A549 (cell line): ENCODE measurements at regions not wholly inside any gene's neighbourhood (a gene's known extent, or its start where the extent isn't known, plus 50 kb on each side); places are given as distances from the start of the nearest gene placed in this dataset.

Source experiments
- ATAC-seq, 2 experiments: fragments of 200-7000 bp in 1 of 2; fragments of >200 bp in 1 of 2; cut with Nextera tagmentation in 1 of 2; cut with Tn5 transposase in 1 of 2; 3 replicates each; pipeline versions ENCODE4 v1.8.0 to v1.9.1; 2018 to 2020; ENCODE audit warnings: mild to moderate bottlenecking in 1 of 2, moderate library complexity in 1 of 2
- CTCF ChIA-PET: fragments of 300-600 bp; sonication (Branson Sonifier 250); formaldehyde crosslinking; extraction: SDS; loops from one replicate; lab custom pipeline; 2021; ENCODE audit warnings: antibody characterized with exemption, inconsistent platforms; lab: Yijun Ruan, JAX
- POLR2A ChIA-PET: fragments of 350-600 bp; formaldehyde crosslinking; extraction: SDS; loops from one replicate; lab custom pipeline; 2021; ENCODE audit warnings: antibody characterized with exemption, inconsistent platforms; lab: Yijun Ruan, JAX
- DNase-seq, 2 experiments: peaks; one replicate each; pipeline versions ENCODE4 v3.0.0 to v3.0.0-alpha.2; 2011 to 2016; ENCODE audit warnings: low read depth in 1 of 2, low spot score in 1 of 2
- FAIRE-seq: peaks from 2 replicates; lab custom pipeline; 2011; peaks lifted over from hg19 to GRCh38; lab: Jason Lieb, UNC
- H3K27ac ChIP-seq, 2 experiments: fragments of >200 bp; sonication (Bioruptor Twin); formaldehyde crosslinking; 3 replicates each; pipeline ENCODE4 v1.5.1; 2016 to 2017
- H3K4me1 ChIP-seq: fragments of >200 bp; sonication (Bioruptor Twin); formaldehyde crosslinking; 3 replicates; pipeline ENCODE4 v1.6.1; 2016
- H3K4me2 ChIP-seq: fragments of >200 bp; sonication (Bioruptor Twin); formaldehyde crosslinking; 3 replicates; pipeline ENCODE4 v1.6.1; 2016
- H3K4me3 ChIP-seq: fragments of >200 bp; sonication (Bioruptor Twin); formaldehyde crosslinking; 3 replicates; pipeline ENCODE4 v1.5.1; 2016
- H3K9me3 ChIP-seq: fragments of >200 bp; sonication (Bioruptor Twin); formaldehyde crosslinking; 3 replicates; pipeline ENCODE4 v1.6.1; 2016
- CBX8 ChIP-seq: fragments of 200-600 bp; sonication (generic); IDR thresholded peaks from 2 replicates; pipeline ENCODE4 v1.6.1; 2016
- CEBPB ChIP-seq, 2 experiments: fragments of >200 bp in 1 of 2; sonication (Bioruptor Twin) in 1 of 2; formaldehyde crosslinking in 1 of 2; IDR thresholded peaks; 2 replicates each; pipeline ENCODE4 v1.6.1; 2012 to 2016
- CHD2 ChIP-seq: fragments of 150-350 bp; IDR thresholded peaks from 2 replicates; pipeline ENCODE4 v1.6.1; 2014; ENCODE audit warnings: low read length; ENCODE audit not compliant: partially characterized antibody
- CHD4 ChIP-seq: fragments of 200-600 bp; sonication (generic); IDR thresholded peaks from 2 replicates; pipeline ENCODE4 v1.6.1; 2016; ENCODE audit warnings: antibody characterized with exemption, mild to moderate bottlenecking, borderline replicate concordance
- EHF ChIP-seq: fragments of 250-450 bp; sonication (Bioruptor Pico); IDR thresholded peaks from 2 replicates; pipeline ENCODE4 v1.5.0; 2020; ENCODE audit warnings: mild to moderate bottlenecking
- ESRRA ChIP-seq: fragments of 150-350 bp; IDR thresholded peaks from 2 replicates; pipeline ENCODE4 v1.6.1; 2014; ENCODE audit warnings: mild to moderate bottlenecking, low read length, borderline replicate concordance
- FOSB ChIP-seq: fragments of 250-450 bp; sonication (Bioruptor Pico); IDR thresholded peaks from 2 replicates; pipeline ENCODE4 v1.5.0; 2020; ENCODE audit warnings: mild to moderate bottlenecking, moderate library complexity
- FOSL2 ChIP-seq, 2 experiments: fragments of 450-650 bp in 1 of 2; fragments of >200 bp in 1 of 2; sonication (Bioruptor Twin) in 1 of 2; formaldehyde crosslinking; IDR thresholded peaks; 2 replicates each; pipeline versions ENCODE4 v1.5.0 to v1.6.1; 2016 to 2020; ENCODE audit warnings: mild to moderate bottlenecking in 1 of 2, moderate library complexity in 1 of 2
- HOXA7 ChIP-seq: fragments of 250-450 bp; sonication (Bioruptor Pico); IDR thresholded peaks from 2 replicates; pipeline ENCODE4 v1.5.0; 2020; ENCODE audit warnings: mild to moderate bottlenecking, moderate library complexity
- HOXB13 ChIP-seq: fragments of 250-450 bp; sonication (Bioruptor Pico); IDR thresholded peaks from 2 replicates; pipeline ENCODE4 v1.5.0; 2020; ENCODE audit warnings: low read depth, mild to moderate bottlenecking, moderate library complexity
- HOXB5 ChIP-seq: fragments of 250-450 bp; sonication (Bioruptor Pico); IDR thresholded peaks from 2 replicates; pipeline ENCODE4 v1.5.0; 2020; ENCODE audit warnings: mild to moderate bottlenecking, moderate library complexity
- JUNB ChIP-seq: fragments of >200 bp; sonication (Bioruptor Twin); formaldehyde crosslinking; IDR thresholded peaks from 2 replicates; pipeline ENCODE4 v1.6.1; 2016
- KDM1A ChIP-seq: fragments of 200-600 bp; sonication (generic); IDR thresholded peaks from 2 replicates; pipeline ENCODE4 v1.6.1; 2016; ENCODE audit warnings: low read depth, mild to moderate bottlenecking
- KDM5A ChIP-seq: fragments of 200-600 bp; sonication (generic); IDR thresholded peaks from 2 replicates; pipeline ENCODE4 v1.6.1; 2016; ENCODE audit warnings: antibody characterized with exemption, mild to moderate bottlenecking
- MAFK ChIP-seq: fragments of 450-650 bp; IDR thresholded peaks from 2 replicates; pipeline ENCODE4 v1.6.1; 2014; ENCODE audit not compliant: partially characterized antibody
- MAZ ChIP-seq: fragments of 150-350 bp; IDR thresholded peaks from 2 replicates; pipeline ENCODE4 v1.6.1; 2014; ENCODE audit warnings: antibody characterized with exemption, low read depth, low read length, borderline replicate concordance
- NR3C1 ChIP-seq: fragments of >200 bp; sonication (Bioruptor Twin); formaldehyde crosslinking; IDR thresholded peaks from 3 replicates; pipeline ENCODE4 v1.6.1; 2017
- PHF8 ChIP-seq: fragments of 200-600 bp; sonication (generic); IDR thresholded peaks from 2 replicates; pipeline ENCODE4 v1.6.1; 2016; ENCODE audit warnings: low read depth, mild to moderate bottlenecking, antibody characterized with exemption, moderate library complexity, borderline replicate concordance
- POLR2AphosphoS2 ChIP-seq: conservative IDR thresholded peaks from 2 replicates; pipeline ENCODE4 v1.6.1; 2012; ENCODE audit warnings: low read length, improper control_type of control experiment, inconsistent platforms
- RCOR1 ChIP-seq: fragments of 150-350 bp; IDR thresholded peaks from 2 replicates; pipeline ENCODE4 v1.6.1; 2014; ENCODE audit warnings: antibody characterized with exemption, low read length, low read depth
- SREBF2 ChIP-seq: fragments of 450-650 bp; IDR thresholded peaks from 2 replicates; pipeline ENCODE4 v1.6.1; 2014; ENCODE audit warnings: mild to moderate bottlenecking, moderate library complexity
- ZFP36 ChIP-seq: fragments of 450-650 bp; IDR thresholded peaks from 2 replicates; pipeline ENCODE4 v1.6.1; 2014; ENCODE audit warnings: borderline replicate concordance; ENCODE audit not compliant: partially characterized antibody
- ZSCAN20 ChIP-seq: fragments of 250-450 bp; sonication (Bioruptor Pico); IDR thresholded peaks from 2 replicates; pipeline ENCODE4 v1.8.0; 2022; ENCODE audit warnings: mild to moderate bottlenecking, moderate library complexity
- WGBS: methylation state at CpG from one replicate; pipeline ENCODE4 v1.1.6; 2017; ENCODE audit errors: missing lambda C conversion rate; 5-methylcytosine and 5-hydroxymethylcytosine counted together
- TF ChIP-seq, protein P1 (sequence below): fragments of 450-650 bp; IDR thresholded peaks from 2 replicates; pipeline ENCODE4 v1.6.1; 2014; ENCODE audit warnings: antibody characterized with exemption
- TF ChIP-seq, protein P2 (sequence below): IDR thresholded peaks from 2 replicates; pipeline ENCODE4 v1.6.1; 2012
- TF ChIP-seq, protein P3 (sequence below): fragments of 150-350 bp; IDR thresholded peaks from 2 replicates; pipeline ENCODE4 v1.6.1; 2014; ENCODE audit warnings: low read depth, mild to moderate bottlenecking, low read length
- TF ChIP-seq, protein P4 (sequence below): fragments of >200 bp; sonication (Bioruptor Twin); formaldehyde crosslinking; IDR thresholded peaks from 2 replicates; pipeline ENCODE4 v1.6.1; 2016
- TF ChIP-seq, protein P5 (sequence below): IDR thresholded peaks from 2 replicates; pipeline ENCODE4 v1.6.1; 2012
- TF ChIP-seq, protein P6 (sequence below): fragments of >200 bp; sonication (Bioruptor Twin); formaldehyde crosslinking; IDR thresholded peaks from 3 replicates; pipeline ENCODE4 v1.6.1; 2016

DNA sequence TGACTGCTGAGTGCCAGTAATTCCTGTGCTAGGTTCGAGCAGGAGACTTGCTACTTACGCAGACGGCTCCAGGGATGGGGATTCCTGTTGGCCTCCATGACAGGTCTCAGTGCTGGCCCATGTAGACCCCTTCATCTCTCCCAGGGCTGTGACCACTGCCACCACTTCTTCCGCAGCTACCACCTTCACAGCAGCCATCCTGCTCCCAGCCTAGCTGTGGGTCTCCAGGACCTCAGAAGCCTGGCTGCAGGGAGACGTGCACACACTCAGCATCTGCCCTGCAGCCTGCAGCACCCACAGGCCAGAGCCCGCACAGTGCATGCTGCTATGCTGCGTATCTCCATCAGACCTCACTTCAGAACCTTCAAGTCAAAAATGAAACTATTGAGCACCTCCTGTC is 1503.9 kb downstream of the BRD1 start:
- ATAC-seq = no peak
- no peak for FAIRE-seq
- no peaks in the 10 kb centered on the region for H3K9me3 ChIP-seq
- WGBS = 87% methylated on average over 6 of the region's 7 CpGs
- H3K27ac ChIP-seq = no peak overlapping the region
- no peaks in the 10 kb centered on the region for H3K4me1 ChIP-seq
- no peak overlapping the region for H3K4me3 ChIP-seq
- CTCF ChIA-PET = interaction anchor here (3.4 kb wide), 1 partner anchor 12 kb away, joined by 8 read pairs; no protein-coding TSS in a partner anchor
- POLR2A ChIA-PET = no interaction called here
- H3K4me2 ChIP-seq = no peak overlapping the region
- DNase-seq = no peak
- no peak for TF ChIP-seq HOXB5 (CRISPR knock-in tag)
- TF ChIP-seq RCOR1 = no peak
- TF ChIP-seq, protein P1, sequence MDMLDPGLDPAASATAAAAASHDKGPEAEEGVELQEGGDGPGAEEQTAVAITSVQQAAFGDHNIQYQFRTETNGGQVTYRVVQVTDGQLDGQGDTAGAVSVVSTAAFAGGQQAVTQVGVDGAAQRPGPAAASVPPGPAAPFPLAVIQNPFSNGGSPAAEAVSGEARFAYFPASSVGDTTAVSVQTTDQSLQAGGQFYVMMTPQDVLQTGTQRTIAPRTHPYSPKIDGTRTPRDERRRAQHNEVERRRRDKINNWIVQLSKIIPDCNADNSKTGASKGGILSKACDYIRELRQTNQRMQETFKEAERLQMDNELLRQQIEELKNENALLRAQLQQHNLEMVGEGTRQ = no peak
- no peak for TF ChIP-seq MAZ
- TF ChIP-seq EHF (CRISPR knock-in tag) = no peak
- TF ChIP-seq, protein P2, sequence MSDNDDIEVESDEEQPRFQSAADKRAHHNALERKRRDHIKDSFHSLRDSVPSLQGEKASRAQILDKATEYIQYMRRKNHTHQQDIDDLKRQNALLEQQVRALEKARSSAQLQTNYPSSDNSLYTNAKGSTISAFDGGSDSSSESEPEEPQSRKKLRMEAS = no peak
- TF ChIP-seq FOSL2 (IDR thresholded peaks at IDR 0.05) = no peak
- TF ChIP-seq FOSL2 (CRISPR knock-in tag; IDR thresholded peaks at IDR 0.05) = no peak
- TF ChIP-seq, protein P3, sequence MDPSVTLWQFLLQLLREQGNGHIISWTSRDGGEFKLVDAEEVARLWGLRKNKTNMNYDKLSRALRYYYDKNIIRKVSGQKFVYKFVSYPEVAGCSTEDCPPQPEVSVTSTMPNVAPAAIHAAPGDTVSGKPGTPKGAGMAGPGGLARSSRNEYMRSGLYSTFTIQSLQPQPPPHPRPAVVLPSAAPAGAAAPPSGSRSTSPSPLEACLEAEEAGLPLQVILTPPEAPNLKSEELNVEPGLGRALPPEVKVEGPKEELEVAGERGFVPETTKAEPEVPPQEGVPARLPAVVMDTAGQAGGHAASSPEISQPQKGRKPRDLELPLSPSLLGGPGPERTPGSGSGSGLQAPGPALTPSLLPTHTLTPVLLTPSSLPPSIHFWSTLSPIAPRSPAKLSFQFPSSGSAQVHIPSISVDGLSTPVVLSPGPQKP = no peak
- no peak for TF ChIP-seq CHD4
- no peak for TF ChIP-seq SREBF2
- TF ChIP-seq CBX8 = no peak
- no peak for TF ChIP-seq MAFK
- no peak for TF ChIP-seq CHD2
- TF ChIP-seq ZSCAN20 (CRISPR knock-in tag) = no peak
- no peak for TF ChIP-seq FOSB (CRISPR knock-in tag)
- TF ChIP-seq HOXB13 (CRISPR knock-in tag) = no peak
- TF ChIP-seq CEBPB (IDR thresholded peaks at IDR 0.05) = no peak
- no peak for TF ChIP-seq NR3C1
- TF ChIP-seq ZFP36 = no peak
- TF ChIP-seq KDM1A = no peak
- TF ChIP-seq, all 56 proteins: peak for 0

DNA sequence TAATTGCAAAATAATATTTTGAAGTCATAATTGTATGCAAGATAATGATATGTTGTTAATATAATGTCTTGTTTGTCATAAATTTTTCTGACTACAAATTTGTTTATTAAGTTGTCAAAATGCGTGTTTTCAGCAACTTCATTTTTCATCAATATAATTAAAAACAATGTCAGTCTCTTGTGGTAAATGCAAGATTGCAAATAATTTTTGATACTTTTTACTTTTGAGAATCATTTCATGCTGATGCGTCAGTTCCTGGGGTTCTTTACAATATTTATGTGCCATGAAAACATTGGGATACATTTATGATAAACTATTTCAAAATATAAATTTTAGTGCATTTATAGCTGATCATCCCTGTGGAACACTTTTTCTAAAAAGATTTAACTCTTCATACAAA is 1504.8 kb downstream of the BRD1 start:
- TF ChIP-seq ESRRA (no peak), MAFK (peak; percentile 61)
- ATAC-seq (no peak), FAIRE-seq (no peak), DNase-seq (no peak)
- Histone ChIP-seq H3K4me2 (no peak overlapping the region), H3K27ac (no peak overlapping the region), H3K4me3 (no peak overlapping the region), H3K9me3 (no peaks in the 10 kb centered on the region), H3K4me1 (no peaks in the 10 kb centered on the region)
- ChIA-PET CTCF (no interaction called here), POLR2A (no interaction called here)
- WGBS = 93% methylated on average over 2 of the region's 2 CpGs

DNA sequence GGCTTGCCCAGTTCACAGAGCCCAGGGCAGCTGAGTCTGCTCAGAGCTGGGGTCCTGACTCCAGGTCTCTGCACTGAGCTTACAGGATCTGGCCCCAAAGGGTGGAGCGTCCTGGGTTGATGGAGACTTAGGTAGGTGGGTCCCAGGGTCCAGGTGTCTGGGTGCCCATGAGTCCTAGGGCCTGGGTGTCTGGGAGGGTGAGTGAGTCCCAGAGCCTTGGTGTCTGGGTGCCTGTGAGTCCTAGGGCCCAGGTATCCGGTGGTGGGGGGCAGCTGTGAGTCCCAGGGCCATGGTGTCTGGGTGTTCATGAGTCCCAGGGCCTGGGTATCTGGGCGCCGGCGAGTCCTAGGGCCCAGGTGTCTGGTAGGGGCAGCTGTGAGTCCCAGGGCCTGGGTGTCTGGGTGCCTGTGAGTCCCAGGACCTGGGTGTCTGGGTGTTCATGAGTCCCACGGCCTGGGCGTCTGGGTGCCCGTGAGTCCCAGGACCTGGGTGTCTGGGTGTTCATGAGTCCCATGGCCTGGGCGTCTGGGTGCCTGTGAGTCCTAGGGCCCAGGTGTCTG is 1505.6 kb downstream of the BRD1 start:
- Histone ChIP-seq H3K27ac (peak overlapping the region in 1 of 2 experiments; percentile 21; a peak in 1 of 6 replicates), H3K9me3 (no peaks in the 10 kb centered on the region), H3K4me1 (no peaks in the 10 kb centered on the region), H3K4me3 (no peak overlapping the region), H3K4me2 (no peak overlapping the region)
- DNase-seq = no peak
- ChIA-PET POLR2A (no interaction called here), CTCF (no interaction called here)
- TF ChIP-seq JUNB = no peak
- TF ChIP-seq SREBF2 = no peak
- no peak for TF ChIP-seq CHD4
- TF ChIP-seq, protein P4, sequence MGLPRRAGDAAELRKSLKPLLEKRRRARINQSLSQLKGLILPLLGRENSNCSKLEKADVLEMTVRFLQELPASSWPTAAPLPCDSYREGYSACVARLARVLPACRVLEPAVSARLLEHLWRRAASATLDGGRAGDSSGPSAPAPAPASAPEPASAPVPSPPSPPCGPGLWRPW = no peak
- TF ChIP-seq PHF8 = no peak
- TF ChIP-seq, protein P5, sequence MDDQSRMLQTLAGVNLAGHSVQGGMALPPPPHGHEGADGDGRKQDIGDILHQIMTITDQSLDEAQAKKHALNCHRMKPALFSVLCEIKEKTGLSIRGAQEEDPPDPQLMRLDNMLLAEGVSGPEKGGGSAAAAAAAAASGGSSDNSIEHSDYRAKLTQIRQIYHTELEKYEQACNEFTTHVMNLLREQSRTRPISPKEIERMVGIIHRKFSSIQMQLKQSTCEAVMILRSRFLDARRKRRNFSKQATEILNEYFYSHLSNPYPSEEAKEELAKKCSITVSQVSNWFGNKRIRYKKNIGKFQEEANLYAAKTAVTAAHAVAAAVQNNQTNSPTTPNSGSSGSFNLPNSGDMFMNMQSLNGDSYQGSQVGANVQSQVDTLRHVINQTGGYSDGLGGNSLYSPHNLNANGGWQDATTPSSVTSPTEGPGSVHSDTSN = no peak
- TF ChIP-seq HOXA7 (CRISPR knock-in tag) = no peak
- no peak for TF ChIP-seq POLR2AphosphoS2
- TF ChIP-seq, protein P3 = no peak
- TF ChIP-seq, protein P6, sequence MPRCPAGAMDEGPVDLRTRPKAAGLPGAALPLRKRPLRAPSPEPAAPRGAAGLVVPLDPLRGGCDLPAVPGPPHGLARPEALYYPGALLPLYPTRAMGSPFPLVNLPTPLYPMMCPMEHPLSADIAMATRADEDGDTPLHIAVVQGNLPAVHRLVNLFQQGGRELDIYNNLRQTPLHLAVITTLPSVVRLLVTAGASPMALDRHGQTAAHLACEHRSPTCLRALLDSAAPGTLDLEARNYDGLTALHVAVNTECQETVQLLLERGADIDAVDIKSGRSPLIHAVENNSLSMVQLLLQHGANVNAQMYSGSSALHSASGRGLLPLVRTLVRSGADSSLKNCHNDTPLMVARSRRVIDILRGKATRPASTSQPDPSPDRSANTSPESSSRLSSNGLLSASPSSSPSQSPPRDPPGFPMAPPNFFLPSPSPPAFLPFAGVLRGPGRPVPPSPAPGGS = no peak
- TF ChIP-seq KDM5A = no peak
- no CpG with 5 or more reads among the region's 9 CpGs for WGBS
- no peak for FAIRE-seq
- no peak for ATAC-seq
